ENCODE measurements at regions not wholly inside any gene's neighbourhood (a gene's known extent, or its start where the extent isn't known, plus 50 kb on each side); places are given as distances from the start of the nearest gene placed in this dataset.

GRCh38 chr4:124491361-124492145, 221.0 kb downstream of the ANKRD50 start:
- TF ChIP-seq CTCF (IDR thresholded peaks at IDR 0.05) (no peak), EZH2 (IDR thresholded peaks at IDR 0.05; ENCODE audit: borderline replicate concordance, insufficient read depth, low read depth, low read length, poor library complexity, severe bottlenecking) (no peak)

Data from B cell (primary cell).